ENCODE measurements at regions not wholly inside any gene's neighbourhood (a gene's known extent, or its start where the extent isn't known, plus 50 kb on each side); places are given as distances from the start of the nearest gene placed in this dataset.
"Not testable (repeated sequence)": the region's sequence is repeated elsewhere in the genome, so short reads cannot be mapped to it uniquely, and the experiment has no call there.

DNA sequence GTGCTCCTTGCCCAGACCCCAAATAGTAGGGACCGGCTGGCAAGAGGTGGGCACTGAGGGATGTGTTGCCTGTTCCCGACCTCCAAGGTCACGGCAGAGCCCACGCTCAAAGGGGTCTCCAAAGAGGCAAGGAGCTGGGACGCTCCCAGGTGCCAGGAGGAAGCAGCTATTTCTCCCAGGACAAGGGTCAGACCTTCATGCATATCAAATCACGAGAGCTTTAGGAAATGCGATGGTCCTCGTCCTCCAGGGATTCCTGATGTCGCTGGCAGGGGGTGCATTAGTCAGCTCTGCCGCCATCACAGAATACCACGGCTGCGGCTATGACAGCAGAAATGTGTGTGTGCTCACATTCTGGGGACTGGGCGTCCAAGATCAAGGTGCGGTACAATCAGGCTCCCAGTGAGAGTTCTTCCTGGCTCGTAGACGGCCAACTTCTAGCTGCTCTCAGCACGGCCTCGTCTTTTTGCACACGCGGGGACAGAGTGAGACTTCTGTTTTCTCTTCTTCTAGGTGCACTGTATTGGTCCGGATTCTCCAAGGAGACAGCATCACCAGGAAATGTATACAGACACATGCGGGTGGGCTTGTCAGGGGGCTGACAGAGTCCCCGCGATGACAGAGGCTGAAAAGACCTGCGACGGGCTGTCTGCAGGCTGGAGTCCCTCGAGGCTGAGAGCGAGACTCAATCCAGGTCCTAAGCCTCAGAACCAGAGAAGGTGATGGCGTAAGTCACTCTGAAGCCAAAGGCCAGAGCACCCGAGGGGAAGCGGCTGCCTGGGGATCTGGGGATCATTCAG is 81.6 kb downstream of the SHANK2 start:
- H3K9me3 ChIP-seq (ENCODE audit: control insufficient read depth, insufficient read depth, low read length): no peaks in the 10 kb centered on the region
- H3K4me1 ChIP-seq (ENCODE audit: control insufficient read depth, insufficient read depth, low read length): peaks cover 2% of the 10 kb centered on the region; the same call in 1 of the 2 replicates
- no peak for DNase-seq (ENCODE audit: low read depth, low spot score)
- H3K36me3 ChIP-seq (ENCODE audit: control insufficient read depth, insufficient read depth, low read length): 0 out of 2 replicates have a peak, but pooled peaks cover 2% of the 10 kb centered on the region
- WGBS (ENCODE audit: insufficient coverage, insufficient read length): no CpG with 5 or more reads among the region's 31 CpGs
- H3K27me3 ChIP-seq (ENCODE audit: control insufficient read depth, insufficient read depth, low read length): no peaks in the 10 kb centered on the region
- no peak overlapping the region for H3K27ac ChIP-seq (ENCODE audit: low read length)
- no peak overlapping the region for H3K4me3 ChIP-seq (ENCODE audit: low read length)

DNA sequence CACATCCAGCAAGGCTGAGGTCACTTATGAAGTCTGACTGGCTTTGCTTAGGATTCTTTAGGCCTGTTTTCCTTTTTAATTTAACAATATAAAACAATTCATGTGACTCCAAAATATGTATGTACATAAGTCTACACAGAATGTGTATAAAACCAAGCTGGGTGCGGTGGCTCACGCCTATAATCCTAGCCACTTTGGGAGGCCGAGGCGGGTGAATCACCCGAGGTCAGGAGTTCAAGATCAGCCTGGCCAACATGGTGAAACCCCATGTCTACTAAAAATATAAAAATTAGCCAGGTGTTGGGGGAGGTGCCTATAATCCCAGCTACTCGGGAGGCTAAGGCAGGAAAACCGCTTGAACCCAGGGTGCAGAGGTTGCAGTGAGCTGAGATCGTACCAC is 83.1 kb downstream of the SHANK2 start:
- DNase-seq (ENCODE audit: low read depth, low spot score): no peak
- H3K4me3 ChIP-seq (ENCODE audit: low read length): no peak overlapping the region
- H3K27ac ChIP-seq (ENCODE audit: low read length): no peak overlapping the region
- H3K9me3 ChIP-seq (ENCODE audit: control insufficient read depth, insufficient read depth, low read length): no peaks in the 10 kb centered on the region
- H3K4me1 ChIP-seq (ENCODE audit: control insufficient read depth, insufficient read depth, low read length): no peaks in the 10 kb centered on the region
- no peaks in the 10 kb centered on the region for H3K27me3 ChIP-seq (ENCODE audit: control insufficient read depth, insufficient read depth, low read length)
- H3K36me3 ChIP-seq (ENCODE audit: control insufficient read depth, insufficient read depth, low read length): 0 out of 2 replicates have a peak, but pooled peaks cover 2% of the 10 kb centered on the region
- WGBS (ENCODE audit: insufficient coverage, insufficient read length): no CpG with 5 or more reads among the region's 8 CpGs

- WGBS (ENCODE audit: insufficient coverage, insufficient read length): no CpG with 5 or more reads among the region's 31 CpGs
- H3K4me1 ChIP-seq (ENCODE audit: control insufficient read depth, insufficient read depth, low read length); H3K27me3 ChIP-seq (ENCODE audit: control insufficient read depth, insufficient read depth, low read length); H3K4me3 ChIP-seq (ENCODE audit: low read length); H3K36me3 ChIP-seq (ENCODE audit: control insufficient read depth, insufficient read depth, low read length); H3K27ac ChIP-seq (ENCODE audit: low read length); DNase-seq (ENCODE audit: low read depth, low spot score); H3K9me3 ChIP-seq (ENCODE audit: control insufficient read depth, insufficient read depth, low read length): not testable (repeated sequence)
Measured at GRCh38 chr11:71167814-71168213, 84.6 kb downstream of the SHANK2 start.

DNA sequence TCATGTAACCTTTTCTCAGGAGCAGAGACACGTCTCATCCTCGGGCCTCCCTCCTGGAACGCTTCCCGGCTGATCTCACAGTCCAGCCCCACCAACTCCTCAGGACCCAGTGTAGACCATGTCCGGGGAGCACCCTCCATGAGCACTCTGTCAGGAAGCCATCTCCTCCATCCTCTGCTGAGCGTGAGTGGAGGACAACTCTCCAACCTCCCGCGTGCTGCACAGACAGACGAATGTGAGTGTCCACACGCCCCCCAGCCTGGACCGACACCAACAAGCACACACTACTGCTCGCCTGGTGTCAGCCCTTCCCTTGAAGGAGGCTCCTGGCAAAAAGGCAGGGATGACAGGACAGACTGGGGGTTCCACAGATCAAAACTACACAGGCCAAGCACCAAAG is 86.6 kb downstream of the SHANK2 start:
- Histone ChIP-seq H3K4me3 (ENCODE audit: low read length) (no peak overlapping the region), H3K27me3 (ENCODE audit: control insufficient read depth, insufficient read depth, low read length) (no peaks in the 10 kb centered on the region), H3K36me3 (ENCODE audit: control insufficient read depth, insufficient read depth, low read length) (no peaks in the 10 kb centered on the region), H3K27ac (ENCODE audit: low read length) (no peak overlapping the region), H3K4me1 (ENCODE audit: control insufficient read depth, insufficient read depth, low read length) (no peaks in the 10 kb centered on the region), H3K9me3 (ENCODE audit: control insufficient read depth, insufficient read depth, low read length) (no peaks in the 10 kb centered on the region)
- no peak for DNase-seq (ENCODE audit: low read depth, low spot score)
- WGBS (ENCODE audit: insufficient coverage, insufficient read length): no CpG with 5 or more reads among the region's 12 CpGs

DNA sequence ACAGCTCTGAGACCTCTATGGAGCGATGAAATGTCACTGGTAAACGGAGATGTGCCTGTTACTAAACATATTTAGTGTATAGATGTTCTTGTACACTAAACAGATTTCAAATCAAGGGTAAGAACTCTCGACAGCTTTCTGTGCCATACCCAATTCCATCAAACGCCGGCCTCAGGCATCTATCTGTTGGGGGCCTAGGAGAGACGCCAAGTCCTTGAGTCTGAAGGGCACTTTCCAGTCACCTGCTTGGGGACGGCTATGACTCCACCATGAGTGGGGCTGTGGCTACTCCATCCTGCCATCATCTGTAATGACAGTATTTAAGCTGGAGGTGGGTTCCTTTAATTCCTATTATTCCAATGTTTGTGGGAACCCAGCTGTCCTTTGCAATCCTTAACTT is 87.8 kb downstream of the SHANK2 start:
- H3K27me3 ChIP-seq (ENCODE audit: control insufficient read depth, insufficient read depth, low read length): no peaks in the 10 kb centered on the region
- DNase-seq (ENCODE audit: low read depth, low spot score): no peak
- H3K27ac ChIP-seq (ENCODE audit: low read length): no peak overlapping the region
- H3K36me3 ChIP-seq (ENCODE audit: control insufficient read depth, insufficient read depth, low read length): no peaks in the 10 kb centered on the region
- H3K4me3 ChIP-seq (ENCODE audit: low read length): no peak overlapping the region
- no peaks in the 10 kb centered on the region for H3K9me3 ChIP-seq (ENCODE audit: control insufficient read depth, insufficient read depth, low read length)
- WGBS (ENCODE audit: insufficient coverage, insufficient read length): no CpG with 5 or more reads among the region's 7 CpGs
- no peaks in the 10 kb centered on the region for H3K4me1 ChIP-seq (ENCODE audit: control insufficient read depth, insufficient read depth, low read length)

DNA sequence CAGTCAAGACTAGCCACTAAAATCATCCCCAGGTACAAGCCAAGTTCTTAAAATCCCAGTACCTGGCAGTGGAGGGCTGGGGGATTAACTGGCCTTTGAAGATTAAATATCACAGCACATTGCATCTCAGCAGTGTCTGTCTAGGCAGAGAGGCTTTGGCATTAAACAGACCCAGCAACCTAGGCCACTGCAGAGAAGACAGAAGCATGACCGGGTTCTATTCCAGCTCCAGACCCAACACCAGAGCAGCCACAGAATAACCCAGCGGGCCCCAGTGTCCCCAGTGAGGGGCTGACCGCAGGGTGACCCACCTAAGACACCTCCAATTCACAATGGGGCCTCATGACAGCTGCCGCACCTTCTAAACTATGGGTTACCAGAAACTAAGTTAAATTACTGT is 88.2 kb downstream of the SHANK2 start:
- no peak for DNase-seq (ENCODE audit: low read depth, low spot score)
- WGBS (ENCODE audit: insufficient coverage, insufficient read length): no CpG with 5 or more reads among the region's 4 CpGs
- Histone ChIP-seq H3K9me3 (ENCODE audit: control insufficient read depth, insufficient read depth, low read length) (no peaks in the 10 kb centered on the region), H3K4me3 (ENCODE audit: low read length) (no peak overlapping the region), H3K36me3 (ENCODE audit: control insufficient read depth, insufficient read depth, low read length) (no peaks in the 10 kb centered on the region), H3K27me3 (ENCODE audit: control insufficient read depth, insufficient read depth, low read length) (no peaks in the 10 kb centered on the region), H3K27ac (ENCODE audit: low read length) (no peak overlapping the region), H3K4me1 (ENCODE audit: control insufficient read depth, insufficient read depth, low read length) (no peaks in the 10 kb centered on the region)

- WGBS (ENCODE audit: insufficient coverage, insufficient read length): no CpG with 5 or more reads among the region's 3 CpGs
- Histone ChIP-seq H3K27me3 (ENCODE audit: control insufficient read depth, insufficient read depth, low read length) (no peaks in the 10 kb centered on the region), H3K27ac (ENCODE audit: low read length) (no peak overlapping the region), H3K9me3 (ENCODE audit: control insufficient read depth, insufficient read depth, low read length) (no peaks in the 10 kb centered on the region), H3K4me3 (ENCODE audit: low read length) (no peak overlapping the region), H3K36me3 (ENCODE audit: control insufficient read depth, insufficient read depth, low read length) (no peaks in the 10 kb centered on the region), H3K4me1 (ENCODE audit: control insufficient read depth, insufficient read depth, low read length) (no peaks in the 10 kb centered on the region)
- DNase-seq (ENCODE audit: low read depth, low spot score): no peak
Measured at GRCh38 chr11:71163371-71163770, 89.0 kb downstream of the SHANK2 start.

GRCh38 chr11:71158936-71159335 is 93.4 kb downstream of the SHANK2 start:
- H3K4me3 ChIP-seq (ENCODE audit: low read length): no peak overlapping the region
- H3K9me3 ChIP-seq (ENCODE audit: control insufficient read depth, insufficient read depth, low read length): no peaks in the 10 kb centered on the region
- H3K36me3 ChIP-seq (ENCODE audit: control insufficient read depth, insufficient read depth, low read length): no peaks in the 10 kb centered on the region
- H3K27ac ChIP-seq (ENCODE audit: low read length): no peak overlapping the region
- no peaks in the 10 kb centered on the region for H3K27me3 ChIP-seq (ENCODE audit: control insufficient read depth, insufficient read depth, low read length)
- WGBS (ENCODE audit: insufficient coverage, insufficient read length): no CpG with 5 or more reads among the region's 4 CpGs
- no peaks in the 10 kb centered on the region for H3K4me1 ChIP-seq (ENCODE audit: control insufficient read depth, insufficient read depth, low read length)
- no peak for DNase-seq (ENCODE audit: low read depth, low spot score)

GRCh38 chr11:71157676-71158075 is 94.7 kb downstream of the SHANK2 start:
- H3K4me3 ChIP-seq (ENCODE audit: low read length); H3K27ac ChIP-seq (ENCODE audit: low read length); H3K4me1 ChIP-seq (ENCODE audit: control insufficient read depth, insufficient read depth, low read length); DNase-seq (ENCODE audit: low read depth, low spot score); H3K27me3 ChIP-seq (ENCODE audit: control insufficient read depth, insufficient read depth, low read length); H3K36me3 ChIP-seq (ENCODE audit: control insufficient read depth, insufficient read depth, low read length); H3K9me3 ChIP-seq (ENCODE audit: control insufficient read depth, insufficient read depth, low read length): not testable (repeated sequence)
- WGBS (ENCODE audit: insufficient coverage, insufficient read length): no CpG with 5 or more reads among the region's 5 CpGs

GRCh38 chr11:71156301-71156700 is 96.1 kb downstream of the SHANK2 start:
- Histone ChIP-seq H3K27ac (ENCODE audit: low read length) (no peak overlapping the region), H3K9me3 (ENCODE audit: control insufficient read depth, insufficient read depth, low read length) (no peaks in the 10 kb centered on the region), H3K27me3 (ENCODE audit: control insufficient read depth, insufficient read depth, low read length) (no peaks in the 10 kb centered on the region), H3K36me3 (ENCODE audit: control insufficient read depth, insufficient read depth, low read length) (no peaks in the 10 kb centered on the region), H3K4me1 (ENCODE audit: control insufficient read depth, insufficient read depth, low read length) (no peaks in the 10 kb centered on the region), H3K4me3 (ENCODE audit: low read length) (no peak overlapping the region)
- DNase-seq (ENCODE audit: low read depth, low spot score): no peak
- no CpG with 5 or more reads among the region's 6 CpGs for WGBS (ENCODE audit: insufficient coverage, insufficient read length)

- no peaks in the 10 kb centered on the region for H3K27me3 ChIP-seq (ENCODE audit: control insufficient read depth, insufficient read depth, low read length)
- no peak overlapping the region for H3K4me3 ChIP-seq (ENCODE audit: low read length)
- no peaks in the 10 kb centered on the region for H3K36me3 ChIP-seq (ENCODE audit: control insufficient read depth, insufficient read depth, low read length)
- DNase-seq (ENCODE audit: low read depth, low spot score): no peak
- no peak overlapping the region for H3K27ac ChIP-seq (ENCODE audit: low read length)
- no peaks in the 10 kb centered on the region for H3K4me1 ChIP-seq (ENCODE audit: control insufficient read depth, insufficient read depth, low read length)
- H3K9me3 ChIP-seq (ENCODE audit: control insufficient read depth, insufficient read depth, low read length): no peaks in the 10 kb centered on the region
- WGBS (ENCODE audit: insufficient coverage, insufficient read length): no CpG with 5 or more reads among the region's 8 CpGs
Measured at GRCh38 chr11:71155846-71156245, 96.5 kb downstream of the SHANK2 start.
